Muscle layer of duodenum (tissue), 2 donors: ENCODE measurements at regions not wholly inside any gene's neighbourhood (a gene's known extent, or its start where the extent isn't known, plus 50 kb on each side); places are given as distances from the start of the nearest gene placed in this dataset.

Source experiments
- H3K27ac ChIP-seq: one replicate; pipeline ENCODE4 v1.7.0; 2013; ENCODE audit warnings: mild to moderate bottlenecking, low read length
- H3K27me3 ChIP-seq: one replicate; pipeline ENCODE4 v1.7.0; 2013; ENCODE audit warnings: low read depth, mild to moderate bottlenecking, control low read depth, low read length
- H3K36me3 ChIP-seq, 2 donors: one replicate each; pipeline ENCODE4 v1.7.0; 2013; ENCODE audit warnings: low read length in 2 of 2, control low read depth in 1 of 2, mild to moderate bottlenecking in 1 of 2; ENCODE audit not compliant: insufficient read depth in 2 of 2, control insufficient read depth in 1 of 2
- H3K4me1 ChIP-seq, 2 donors: one replicate each; pipeline ENCODE4 v1.7.0; 2013; ENCODE audit warnings: low read length in 2 of 2, mild to moderate bottlenecking in 2 of 2, control low read depth in 1 of 2, moderate library complexity in 1 of 2; ENCODE audit not compliant: insufficient read depth in 2 of 2, control insufficient read depth in 1 of 2
- H3K4me3 ChIP-seq, 2 donors: one replicate each; pipeline ENCODE4 v1.7.0; 2013; ENCODE audit warnings: low read length in 2 of 2, low read depth in 1 of 2, mild to moderate bottlenecking in 1 of 2
- H3K9me3 ChIP-seq, 2 donors: one replicate each; pipeline ENCODE4 v1.7.0; 2013; ENCODE audit warnings: low read length in 2 of 2, control low read depth in 1 of 2, mild to moderate bottlenecking in 1 of 2; ENCODE audit not compliant: control insufficient read depth in 1 of 2
- donor health status: healthy.

GRCh38 chr20:58162986-58163385 is 65.5 kb downstream of the ANKRD60 start:
- H3K9me3 ChIP-seq, result no peaks in the 10 kb centered on the region
- no peak overlapping the region for H3K4me3 ChIP-seq
- no peaks in the 10 kb centered on the region for H3K4me1 ChIP-seq
- H3K27me3 ChIP-seq, result no peaks in the 10 kb centered on the region
- no peaks in the 10 kb centered on the region for H3K36me3 ChIP-seq
- H3K27ac ChIP-seq, result no peak overlapping the region

- no peaks in the 10 kb centered on the region for H3K36me3 ChIP-seq
- H3K9me3 ChIP-seq, result no peaks in the 10 kb centered on the region
- no peaks in the 10 kb centered on the region for H3K4me1 ChIP-seq
- no peak overlapping the region for H3K4me3 ChIP-seq
- no peak overlapping the region for H3K27ac ChIP-seq
- no peaks in the 10 kb centered on the region for H3K27me3 ChIP-seq
These were observed 67.3 kb downstream of the ANKRD60 start for GRCh38 chr20:58161192-58161591.

GRCh38 chr20:58160451-58161061 is 67.9 kb downstream of the ANKRD60 start:
- Histone ChIP-seq H3K27ac (no peak overlapping the region), H3K4me1 (no peaks in the 10 kb centered on the region), H3K36me3 (no peaks in the 10 kb centered on the region), H3K27me3 (no peaks in the 10 kb centered on the region), H3K4me3 (no peak overlapping the region), H3K9me3 (no peaks in the 10 kb centered on the region)

- Histone ChIP-seq H3K27me3 (peaks cover under 1% of the 10 kb centered on the region), H3K9me3 (no peaks in the 10 kb centered on the region), H3K4me3 (no peak overlapping the region), H3K36me3 (no peaks in the 10 kb centered on the region), H3K27ac (no peak overlapping the region), H3K4me1 (no peaks in the 10 kb centered on the region)
These were observed 73.1 kb downstream of the ANKRD60 start for GRCh38 chr20:58155148-58155925.

- Histone ChIP-seq H3K36me3 (no peaks in the 10 kb centered on the region), H3K27me3 (peaks cover 3% of the 10 kb centered on the region), H3K4me1 (no peaks in the 10 kb centered on the region), H3K4me3 (no peak overlapping the region), H3K27ac (no peak overlapping the region), H3K9me3 (no peaks in the 10 kb centered on the region)
These were observed 74.3 kb downstream of the ANKRD60 start for GRCh38 chr20:58154113-58154512.

- H3K4me3 ChIP-seq, result no peak overlapping the region
- H3K27me3 ChIP-seq, result peaks cover 3% of the 10 kb centered on the region
- no peaks in the 10 kb centered on the region for H3K36me3 ChIP-seq
- no peak overlapping the region for H3K27ac ChIP-seq
- no peaks in the 10 kb centered on the region for H3K4me1 ChIP-seq
- no peaks in the 10 kb centered on the region for H3K9me3 ChIP-seq
These were observed 75.3 kb downstream of the ANKRD60 start for GRCh38 chr20:58153121-58153520.

- H3K27me3 ChIP-seq, result peaks cover 3% of the 10 kb centered on the region
- H3K9me3 ChIP-seq, result no peaks in the 10 kb centered on the region
- no peaks in the 10 kb centered on the region for H3K4me1 ChIP-seq
- H3K4me3 ChIP-seq, result no peak overlapping the region
- H3K36me3 ChIP-seq, result no peaks in the 10 kb centered on the region
- no peak overlapping the region for H3K27ac ChIP-seq
These were observed 77.7 kb downstream of the ANKRD60 start for GRCh38 chr20:58150772-58151171.

GRCh38 chr20:58149437-58150091 is 78.9 kb downstream of the ANKRD60 start:
- Histone ChIP-seq H3K27ac (no peak overlapping the region), H3K27me3 (peaks cover 3% of the 10 kb centered on the region), H3K36me3 (no peaks in the 10 kb centered on the region), H3K4me1 (no peaks in the 10 kb centered on the region), H3K9me3 (no peaks in the 10 kb centered on the region), H3K4me3 (no peak overlapping the region)

GRCh38 chr20:58148891-58149290 is 79.6 kb downstream of the ANKRD60 start:
- no peak overlapping the region for H3K27ac ChIP-seq
- no peaks in the 10 kb centered on the region for H3K36me3 ChIP-seq
- no peaks in the 10 kb centered on the region for H3K4me1 ChIP-seq
- H3K27me3 ChIP-seq, result peaks cover 3% of the 10 kb centered on the region
- H3K9me3 ChIP-seq, result no peaks in the 10 kb centered on the region
- no peak overlapping the region for H3K4me3 ChIP-seq

GRCh38 chr20:58147628-58148370 is 80.7 kb downstream of the ANKRD60 start:
- H3K4me1 ChIP-seq, result no peaks in the 10 kb centered on the region
- no peak overlapping the region for H3K27ac ChIP-seq
- H3K36me3 ChIP-seq, result no peaks in the 10 kb centered on the region
- no peak overlapping the region for H3K4me3 ChIP-seq
- peaks cover 3% of the 10 kb centered on the region for H3K27me3 ChIP-seq
- H3K9me3 ChIP-seq, result no peaks in the 10 kb centered on the region

- H3K9me3 ChIP-seq, result no peaks in the 10 kb centered on the region
- no peak overlapping the region for H3K4me3 ChIP-seq
- H3K27ac ChIP-seq, result no peak overlapping the region
- no peaks in the 10 kb centered on the region for H3K4me1 ChIP-seq
- peaks cover 3% of the 10 kb centered on the region for H3K27me3 ChIP-seq
- H3K36me3 ChIP-seq, result no peaks in the 10 kb centered on the region
These were observed 81.7 kb downstream of the ANKRD60 start for GRCh38 chr20:58146746-58147140.
